ENCODE measurements at regions not wholly inside any gene's neighbourhood (a gene's known extent, or its start where the extent isn't known, plus 50 kb on each side); places are given as distances from the start of the nearest gene placed in this dataset.
"Not testable (repeated sequence)": the region's sequence is repeated elsewhere in the genome, so short reads cannot be mapped to it uniquely, and the experiment has no call there.

DNA sequence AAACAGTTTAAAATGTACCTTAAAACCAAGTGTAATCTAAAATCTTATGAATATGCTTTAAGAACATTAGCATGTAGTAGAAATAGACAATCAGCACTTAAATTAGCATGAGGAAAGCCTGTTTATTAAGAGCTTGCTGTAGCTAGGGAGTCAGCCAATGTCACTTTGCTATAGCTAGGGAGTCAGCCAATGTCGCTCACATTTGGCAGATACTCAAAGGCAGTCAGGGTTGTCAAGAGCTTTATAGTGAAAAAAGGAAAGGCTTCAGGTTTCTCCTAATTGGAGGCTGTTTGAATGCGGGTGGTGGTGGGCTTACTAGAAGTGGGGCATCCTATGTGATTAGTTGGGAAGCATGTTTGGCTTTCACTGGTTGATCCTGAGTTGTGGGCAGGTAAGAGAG is 226.2 kb upstream of the DGKB start:
- no peak for DNase-seq (ENCODE audit: low spot score)
- H3K4me3 ChIP-seq, result no peak overlapping the region
- no peak overlapping the region for H3K27ac ChIP-seq
- no peak for TF ChIP-seq POLR2AphosphoS5 (IDR thresholded peaks at IDR 0.05)
- TF ChIP-seq, protein P1, sequence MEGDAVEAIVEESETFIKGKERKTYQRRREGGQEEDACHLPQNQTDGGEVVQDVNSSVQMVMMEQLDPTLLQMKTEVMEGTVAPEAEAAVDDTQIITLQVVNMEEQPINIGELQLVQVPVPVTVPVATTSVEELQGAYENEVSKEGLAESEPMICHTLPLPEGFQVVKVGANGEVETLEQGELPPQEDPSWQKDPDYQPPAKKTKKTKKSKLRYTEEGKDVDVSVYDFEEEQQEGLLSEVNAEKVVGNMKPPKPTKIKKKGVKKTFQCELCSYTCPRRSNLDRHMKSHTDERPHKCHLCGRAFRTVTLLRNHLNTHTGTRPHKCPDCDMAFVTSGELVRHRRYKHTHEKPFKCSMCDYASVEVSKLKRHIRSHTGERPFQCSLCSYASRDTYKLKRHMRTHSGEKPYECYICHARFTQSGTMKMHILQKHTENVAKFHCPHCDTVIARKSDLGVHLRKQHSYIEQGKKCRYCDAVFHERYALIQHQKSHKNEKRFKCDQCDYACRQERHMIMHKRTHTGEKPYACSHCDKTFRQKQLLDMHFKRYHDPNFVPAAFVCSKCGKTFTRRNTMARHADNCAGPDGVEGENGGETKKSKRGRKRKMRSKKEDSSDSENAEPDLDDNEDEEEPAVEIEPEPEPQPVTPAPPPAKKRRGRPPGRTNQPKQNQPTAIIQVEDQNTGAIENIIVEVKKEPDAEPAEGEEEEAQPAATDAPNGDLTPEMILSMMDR (IDR thresholded peaks at IDR 0.05), result no peak
- TF ChIP-seq POLR2A (IDR thresholded peaks at IDR 0.05), result no peak
- no peaks in the 10 kb centered on the region for H3K36me3 ChIP-seq
- intact Hi-C loops (cut with DNase I), result no loop called here
- H3K9me3 ChIP-seq, result no peaks in the 10 kb centered on the region
- WGBS, result 59% methylated on average over 2 of the region's 2 CpGs
- H3K4me1 ChIP-seq (replicated peaks), result no peaks in the 10 kb centered on the region
- H3K27me3 ChIP-seq (replicated peaks; ENCODE audit: insufficient read depth), result no peaks in the 10 kb centered on the region

DNA sequence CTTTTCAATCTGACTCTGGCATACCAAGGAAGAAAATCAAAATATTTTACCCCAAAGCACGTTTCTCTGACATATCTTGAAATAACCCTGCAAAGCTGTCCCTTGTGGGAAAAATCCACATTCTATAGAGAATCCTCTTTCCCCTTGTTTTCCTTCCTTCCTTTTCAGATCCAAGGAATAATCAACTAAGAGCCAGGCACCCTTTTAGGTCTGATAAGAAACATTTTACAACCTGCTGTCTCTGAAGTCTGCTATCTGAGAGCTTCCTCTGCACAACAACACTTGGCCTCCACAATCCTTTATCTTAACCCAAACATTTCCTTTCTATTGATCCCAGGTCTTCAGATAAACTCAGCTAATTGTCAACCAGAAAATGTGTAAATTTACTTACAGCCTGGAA is 224.1 kb upstream of the DGKB start:
- H3K36me3 ChIP-seq; intact Hi-C loops (cut with DNase I); H3K9me3 ChIP-seq; DNase-seq (ENCODE audit: low spot score); H3K27me3 ChIP-seq (replicated peaks; ENCODE audit: insufficient read depth); H3K4me3 ChIP-seq; H3K4me1 ChIP-seq (replicated peaks); H3K27ac ChIP-seq: not testable (repeated sequence)
- WGBS, result 84% methylated on average over 1 of the region's 1 CpG

DNA sequence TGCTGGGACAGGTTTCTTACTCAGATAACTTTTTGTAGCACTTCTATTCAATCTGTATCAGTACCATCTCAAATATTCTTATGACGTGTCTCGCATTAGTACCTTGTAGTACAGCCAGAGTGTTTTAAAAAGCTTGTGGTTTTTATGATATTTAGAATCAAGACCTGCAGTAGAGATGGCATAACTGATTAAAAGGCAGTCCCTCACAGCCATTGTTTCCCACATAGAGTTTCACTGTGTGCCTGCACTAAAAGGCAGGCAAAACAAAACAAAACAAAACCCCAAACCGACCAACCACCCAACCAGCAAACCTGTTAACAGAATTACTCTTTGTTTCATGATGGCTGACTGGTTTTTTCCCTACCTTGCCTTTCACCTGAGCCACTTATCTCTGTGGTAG is 221.3 kb upstream of the DGKB start:
- WGBS, result 15% methylated on average over 3 of the region's 3 CpGs
- H3K4me3 ChIP-seq, result no peak overlapping the region

DNA sequence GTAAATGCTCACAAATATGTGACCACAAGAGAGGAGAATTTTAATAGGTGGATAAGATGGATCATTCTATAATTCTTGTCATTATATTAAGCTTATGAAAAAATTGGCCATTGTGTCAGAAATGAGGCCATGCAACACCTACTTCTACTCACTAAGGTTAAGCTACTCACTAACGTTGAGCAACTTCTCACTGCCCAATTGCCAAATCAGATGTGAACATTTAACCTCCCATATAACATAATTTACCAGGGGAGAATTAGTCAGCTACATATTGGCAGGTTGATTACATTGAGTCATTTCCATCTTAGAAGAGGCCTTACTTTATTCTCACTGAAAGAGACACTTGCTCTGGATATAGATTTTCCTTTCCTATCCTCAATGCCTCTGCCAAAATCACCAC is 211.2 kb upstream of the DGKB start:
- no peak for DNase-seq (ENCODE audit: low spot score)
- H3K27me3 ChIP-seq (replicated peaks; ENCODE audit: insufficient read depth), result no peaks in the 10 kb centered on the region
- H3K36me3 ChIP-seq, result no peaks in the 10 kb centered on the region
- H3K4me3 ChIP-seq, result no peak overlapping the region
- H3K4me1 ChIP-seq (replicated peaks), result no peaks in the 10 kb centered on the region
- no peaks in the 10 kb centered on the region for H3K9me3 ChIP-seq
- TF ChIP-seq POLR2AphosphoS5 (IDR thresholded peaks at IDR 0.05) (no peak), POLR2A (IDR thresholded peaks at IDR 0.05) (no peak)
- TF ChIP-seq, protein P1 (IDR thresholded peaks at IDR 0.05), result no peak
- no peak overlapping the region for H3K27ac ChIP-seq
- 86% methylated on average over 1 of the region's 1 CpG for WGBS
- intact Hi-C loops (cut with DNase I), result no loop called here

More for the DNA sequence above, 221.3 kb upstream of the DGKB start:
- Histone ChIP-seq H3K36me3 (no peaks in the 10 kb centered on the region), H3K4me1 (replicated peaks) (no peaks in the 10 kb centered on the region), H3K27me3 (replicated peaks; ENCODE audit: insufficient read depth) (no peaks in the 10 kb centered on the region), H3K27ac (no peak overlapping the region), H3K9me3 (no peaks in the 10 kb centered on the region)
- no peak for TF ChIP-seq POLR2AphosphoS5 (IDR thresholded peaks at IDR 0.05)
- no peak for TF ChIP-seq POLR2A (IDR thresholded peaks at IDR 0.05)
- TF ChIP-seq, protein P1 (IDR thresholded peaks at IDR 0.05), result no peak
- intact Hi-C loops (cut with DNase I), result no loop called here
- DNase-seq (ENCODE audit: low spot score), result no peak

DNA sequence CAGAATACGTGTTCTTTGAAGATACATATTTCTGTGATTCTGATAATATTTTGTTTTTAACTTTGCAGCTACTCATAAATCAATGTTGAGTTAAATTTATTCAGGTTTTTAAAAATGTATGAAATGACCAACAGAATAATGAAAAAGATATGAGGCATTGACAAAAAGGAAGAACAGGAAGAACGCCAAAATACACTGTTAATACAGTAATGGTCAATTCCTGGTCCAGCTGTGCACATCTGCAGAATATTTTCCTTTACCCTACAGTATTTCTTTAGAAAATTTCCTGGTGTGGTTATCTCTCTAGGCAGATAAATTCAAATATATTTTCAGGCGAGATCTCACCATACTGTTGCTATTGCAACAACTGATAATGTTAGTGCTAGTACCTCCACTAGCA is 203.2 kb upstream of the DGKB start:
- Histone ChIP-seq H3K36me3 (no peaks in the 10 kb centered on the region), H3K27ac (no peak overlapping the region), H3K4me3 (no peak overlapping the region), H3K27me3 (replicated peaks; ENCODE audit: insufficient read depth) (no peaks in the 10 kb centered on the region), H3K9me3 (no peaks in the 10 kb centered on the region), H3K4me1 (replicated peaks) (no peaks in the 10 kb centered on the region)
- no peak for TF ChIP-seq POLR2A (IDR thresholded peaks at IDR 0.05)
- intact Hi-C loops (cut with DNase I), result no loop called here
- WGBS, result 66% methylated on average over 3 of the region's 3 CpGs
- no peak for DNase-seq (ENCODE audit: low spot score)

DNA sequence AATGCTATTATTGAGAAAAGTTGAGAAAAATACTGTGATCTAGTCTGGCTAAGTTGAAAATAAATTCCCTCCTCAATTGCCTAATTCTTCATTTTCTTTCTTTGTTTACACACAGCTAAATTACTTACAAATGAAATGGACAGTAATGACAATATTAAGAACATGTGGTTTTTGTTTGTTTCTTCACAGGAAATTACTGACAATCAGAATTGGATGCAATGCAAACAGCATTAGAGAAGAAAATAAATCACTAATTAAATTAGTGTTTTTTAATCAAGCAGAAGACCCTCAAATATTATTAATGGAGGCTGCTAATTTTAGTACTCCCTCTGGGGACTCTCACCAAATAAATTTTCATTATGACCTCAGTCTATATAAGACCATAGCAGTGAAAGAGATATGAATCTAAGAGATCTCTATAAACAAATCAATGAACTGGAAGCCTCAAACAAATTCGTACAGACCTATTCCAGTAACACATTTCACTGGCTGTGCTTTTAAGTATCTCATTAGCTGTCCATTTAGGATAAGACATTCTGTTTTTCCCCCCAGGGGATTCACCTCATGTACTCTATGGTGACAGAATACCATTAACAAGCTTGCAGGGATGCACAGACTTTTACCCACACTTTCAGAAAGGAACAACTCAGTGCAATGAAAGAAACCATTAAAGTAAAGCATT is 202.0 kb upstream of the DGKB start:
- intact Hi-C loops (cut with DNase I), result no loop called here
- TF ChIP-seq POLR2AphosphoS5 (IDR thresholded peaks at IDR 0.05) (no peak), POLR2A (IDR thresholded peaks at IDR 0.05) (no peak)
- TF ChIP-seq, protein P1 (IDR thresholded peaks at IDR 0.05), result no peak
- Histone ChIP-seq H3K4me1 (replicated peaks) (no peaks in the 10 kb centered on the region), H3K36me3 (no peaks in the 10 kb centered on the region), H3K4me3 (no peak overlapping the region), H3K9me3 (no peaks in the 10 kb centered on the region), H3K27ac (no peak overlapping the region), H3K27me3 (replicated peaks; ENCODE audit: insufficient read depth) (no peaks in the 10 kb centered on the region)
- no peak for DNase-seq (ENCODE audit: low spot score)
- WGBS, result 7% methylated on average over 1 of the region's 1 CpG
